GM18508 (cell line): ENCODE measurements at regions not wholly inside any gene's neighbourhood (a gene's known extent, or its start where the extent isn't known, plus 50 kb on each side); places are given as distances from the start of the nearest gene placed in this dataset.

Experiments
- ATAC-seq: cut with Tn5 transposase; IDR thresholded peaks from one replicate; pipeline ENCODE4 v1.9.1; 2021; ENCODE audit warnings: moderate number of reproducible peaks; ENCODE audit not compliant: insufficient read depth, unreplicated experiment

GRCh38 chr16:65634833-65635232 is 513.0 kb upstream of the CDH11 start:
- no peak for ATAC-seq

DNA sequence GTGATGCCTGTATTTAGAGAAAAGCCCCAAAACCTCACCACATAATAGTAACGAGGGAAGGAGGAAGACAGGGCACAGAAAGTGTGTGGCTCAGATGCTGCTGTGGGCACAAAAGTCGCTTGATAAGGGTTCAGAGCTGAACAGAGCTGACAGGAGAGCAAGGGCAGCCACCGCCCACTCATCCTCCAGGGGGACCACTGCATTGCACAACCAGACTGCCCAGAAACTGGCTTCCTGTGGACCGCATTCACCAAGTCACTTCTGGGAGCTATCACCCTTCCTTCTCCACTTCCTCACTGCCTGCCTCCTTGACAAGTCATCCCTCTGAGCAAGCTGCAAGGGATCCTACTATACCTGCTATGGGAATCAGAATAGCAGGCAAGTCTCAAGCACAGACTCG is 512.4 kb upstream of the CDH11 start:
- ATAC-seq: no peak

DNA sequence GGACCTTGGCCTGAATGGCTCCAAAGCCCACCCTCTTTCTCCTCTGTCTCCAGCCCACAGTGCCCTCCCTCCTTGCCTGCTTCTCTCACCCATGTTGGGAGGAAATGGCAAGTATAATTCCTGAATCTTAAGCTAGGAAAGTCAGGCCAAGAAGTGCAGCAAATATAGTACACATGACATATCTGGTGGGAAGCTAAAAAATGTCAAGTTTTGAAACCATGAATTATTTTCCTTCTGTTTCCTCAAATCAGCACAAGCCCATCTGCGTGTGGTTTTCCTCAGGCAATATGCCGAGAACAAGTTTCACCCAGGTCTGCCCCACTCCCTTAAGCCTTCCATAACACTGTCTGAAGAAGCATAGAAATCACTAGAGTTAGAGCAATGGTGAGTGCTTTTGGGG is 502.8 kb upstream of the CDH11 start:
- no peak for ATAC-seq

GRCh38 chr16:65624229-65624628 is 502.4 kb upstream of the CDH11 start:
- ATAC-seq: no peak

DNA sequence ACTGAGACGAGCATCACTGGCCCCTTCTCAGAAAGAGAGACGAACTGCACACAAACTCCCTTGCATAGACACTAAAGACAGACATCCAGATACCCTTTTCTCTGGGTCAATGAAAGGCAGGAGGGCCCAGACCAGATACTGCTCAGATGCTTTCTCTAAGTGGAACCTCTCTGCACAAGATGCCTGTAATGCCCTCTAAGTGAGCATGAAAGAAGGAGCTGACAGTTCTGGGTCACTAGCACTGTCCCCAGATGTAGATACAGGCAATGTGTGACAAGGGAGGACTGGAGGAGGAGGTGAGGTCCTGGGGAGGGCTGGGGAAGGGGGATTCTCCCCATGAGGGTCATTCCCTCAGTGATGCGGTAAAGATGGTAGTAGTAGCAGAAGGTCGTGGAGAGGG is 501.0 kb upstream of the CDH11 start:
- no peak for ATAC-seq

DNA sequence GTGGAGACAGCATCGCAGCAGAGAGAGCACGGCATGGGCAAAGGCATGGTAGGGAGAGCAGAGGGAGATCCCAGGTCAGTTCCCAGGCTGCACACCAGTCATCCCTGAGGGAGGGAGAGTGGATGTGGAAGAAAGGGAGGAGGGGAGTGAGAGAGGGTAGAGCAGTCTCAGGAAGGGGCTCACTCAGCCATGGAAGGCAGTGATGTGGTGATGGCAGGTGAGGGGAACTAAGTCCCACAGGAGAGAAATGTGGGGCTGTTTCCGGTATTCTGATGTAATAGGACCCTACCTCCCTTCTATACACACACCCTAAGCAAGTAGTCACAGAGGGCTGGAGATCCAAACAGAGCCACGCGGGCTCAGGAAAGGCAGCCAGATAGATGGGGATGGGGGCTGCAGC is 500.3 kb upstream of the CDH11 start:
- no peak for ATAC-seq

- no peak for ATAC-seq
Observed at GRCh38 chr16:65621640-65622039, 499.8 kb upstream of the CDH11 start.

DNA sequence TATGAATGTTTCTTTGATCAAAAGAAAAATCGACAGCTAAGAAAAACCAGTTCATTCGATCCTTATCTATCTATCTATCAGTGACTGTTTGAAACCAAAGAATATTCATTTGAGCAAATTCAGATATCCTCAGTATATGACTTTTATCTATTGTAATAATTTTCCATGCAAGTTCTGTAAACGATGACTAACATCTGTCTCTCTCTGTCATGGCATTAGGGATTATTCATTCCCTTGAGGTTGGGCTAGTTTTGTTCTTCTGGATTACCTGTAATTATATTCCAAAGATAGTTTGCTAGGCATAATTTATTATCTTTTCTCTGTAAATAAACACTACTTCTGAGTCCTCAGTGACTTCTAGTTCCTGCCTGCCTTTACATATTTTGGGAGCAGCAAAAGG is 497.7 kb upstream of the CDH11 start:
- no peak for ATAC-seq

GRCh38 chr16:65618931-65619330 is 497.1 kb upstream of the CDH11 start:
- no peak for ATAC-seq

- ATAC-seq: no peak
Observed at GRCh38 chr16:65618333-65618732, 496.5 kb upstream of the CDH11 start.

DNA sequence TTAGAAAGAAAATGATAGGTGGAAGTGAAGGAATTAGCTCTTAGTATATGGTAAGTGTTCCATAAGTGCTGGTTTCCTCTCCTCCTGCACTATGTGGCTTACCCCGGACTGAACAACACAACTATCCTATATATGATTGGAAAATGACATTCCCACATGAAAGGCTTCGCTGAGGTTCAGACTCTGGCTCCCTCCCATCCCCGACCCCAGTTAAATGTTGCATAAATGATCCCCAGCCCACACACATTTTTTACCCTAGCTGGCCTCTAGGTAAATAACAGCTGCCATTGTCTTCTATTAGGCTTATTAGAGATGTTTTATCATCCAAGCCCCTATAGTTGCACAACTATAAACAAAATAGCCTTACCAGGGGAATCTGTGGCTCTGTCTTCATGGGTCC is 495.6 kb upstream of the CDH11 start:
- ATAC-seq: no peak

DNA sequence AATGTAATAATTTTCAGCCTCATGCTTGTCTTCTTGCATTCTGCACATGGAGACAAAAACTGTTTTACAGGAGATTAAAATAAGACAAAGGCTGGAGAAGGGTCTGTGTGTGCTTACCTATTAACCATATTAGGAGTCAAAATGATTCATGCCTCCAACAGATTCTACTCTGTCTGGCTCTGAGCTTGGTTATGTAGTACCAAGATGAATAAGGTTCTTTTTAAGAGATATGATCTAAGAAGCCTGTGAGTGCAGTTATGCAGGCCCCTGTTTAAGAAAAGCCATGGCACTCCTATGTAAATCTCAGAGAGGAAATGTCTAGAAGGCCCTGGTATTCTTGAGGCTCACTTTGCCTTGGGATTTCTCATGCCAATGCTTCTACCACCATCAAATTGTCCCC is 486.6 kb upstream of the CDH11 start:
- no peak for ATAC-seq

DNA sequence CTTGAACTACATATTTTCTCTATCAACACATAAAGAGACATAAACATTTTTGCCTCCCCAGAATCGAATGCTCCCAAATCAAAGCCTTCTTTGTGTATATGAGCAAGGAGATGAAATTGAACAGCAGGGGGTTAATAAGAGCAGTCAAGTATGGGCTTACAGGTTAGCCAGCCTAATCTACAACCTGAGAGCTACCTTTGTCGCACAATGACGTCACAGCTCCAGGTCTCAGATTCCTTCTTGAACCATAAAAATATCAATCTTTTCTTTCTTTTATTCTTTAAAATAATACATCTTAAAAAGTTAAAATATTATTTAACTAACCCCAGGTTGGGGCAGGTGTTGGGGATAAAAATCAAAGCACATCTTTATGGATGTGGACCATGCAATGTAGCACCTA is 482.9 kb upstream of the CDH11 start:
- no peak for ATAC-seq

- ATAC-seq: no peak
Observed at GRCh38 chr16:65601781-65602180, 479.9 kb upstream of the CDH11 start.

DNA sequence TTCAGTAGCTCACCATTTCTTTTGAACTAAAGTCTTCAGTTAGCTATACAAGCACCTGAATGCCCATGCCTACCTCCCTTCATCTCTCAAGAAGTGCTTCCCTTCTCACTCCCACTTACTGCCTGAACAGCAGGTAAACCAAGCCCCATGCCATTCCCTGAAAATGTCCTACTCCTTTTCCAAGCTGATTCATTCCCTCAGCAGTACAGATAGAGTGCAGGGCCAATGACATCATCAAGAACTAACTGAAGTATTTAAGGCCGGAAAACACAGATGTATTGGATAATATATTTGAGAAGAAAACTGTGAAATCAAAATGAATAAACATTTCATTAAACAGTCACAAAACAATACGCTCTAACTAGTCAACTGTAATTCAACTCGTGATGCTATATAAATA is 478.8 kb upstream of the CDH11 start:
- no peak for ATAC-seq

DNA sequence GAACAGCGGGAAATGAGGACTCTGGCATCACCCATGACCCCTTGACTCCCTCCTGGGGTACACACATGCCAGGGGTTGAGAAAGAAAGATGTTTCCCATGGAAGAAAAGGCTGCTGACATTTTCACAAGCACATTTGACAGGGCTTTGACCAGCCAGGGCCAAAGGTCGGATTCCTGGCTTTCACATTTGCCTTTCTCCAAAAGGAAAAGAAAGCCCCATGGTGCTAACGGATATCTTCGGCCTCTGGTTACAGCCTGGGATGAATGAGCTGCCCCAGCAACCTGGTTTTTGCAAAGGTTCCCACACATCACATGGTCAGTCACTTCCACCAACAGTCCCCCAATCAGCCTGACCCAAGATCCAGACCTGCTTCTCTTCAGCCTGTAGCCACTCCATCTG is 478.2 kb upstream of the CDH11 start:
- no peak for ATAC-seq

- ATAC-seq: no peak
Observed at GRCh38 chr16:65598621-65599020, 476.8 kb upstream of the CDH11 start.

DNA sequence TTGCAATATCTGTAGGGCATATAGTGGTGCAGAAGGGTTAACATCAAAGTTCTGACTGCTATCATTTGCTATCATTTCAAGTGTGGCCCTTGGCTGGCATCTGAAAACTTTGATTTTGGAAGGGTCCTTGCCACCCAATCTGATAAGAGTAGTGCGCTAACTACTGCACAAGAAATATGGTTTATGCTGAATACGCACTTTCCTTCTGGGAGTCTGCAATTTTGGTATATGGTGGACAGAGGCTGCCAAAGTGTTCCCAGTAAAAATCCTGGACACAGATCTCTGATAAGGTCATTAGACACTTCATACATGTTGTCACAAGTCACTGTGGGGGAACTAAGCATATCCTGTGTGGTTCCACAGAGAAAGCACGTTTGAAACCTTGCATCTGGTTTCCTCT is 461.6 kb upstream of the CDH11 start:
- no peak for ATAC-seq

DNA sequence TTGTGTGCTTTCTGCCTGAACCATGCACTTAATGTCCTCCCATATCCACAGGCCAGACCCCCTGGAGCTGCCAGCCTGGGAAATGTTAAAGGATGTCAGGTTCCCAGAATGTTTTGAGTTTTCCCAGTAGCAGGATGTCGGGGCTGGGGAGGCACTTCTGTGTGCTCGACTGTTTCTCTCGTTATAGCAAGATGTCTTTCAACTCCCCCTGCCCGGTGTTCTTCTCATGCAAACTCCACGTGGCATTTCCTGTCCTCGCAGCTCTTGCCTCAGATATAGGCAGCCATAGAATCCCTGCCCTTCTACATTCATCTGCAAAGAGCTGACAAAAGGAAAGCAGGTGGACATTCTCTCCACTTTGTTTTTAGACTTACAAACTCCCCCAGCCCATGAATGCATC is 457.2 kb upstream of the CDH11 start:
- no peak for ATAC-seq

DNA sequence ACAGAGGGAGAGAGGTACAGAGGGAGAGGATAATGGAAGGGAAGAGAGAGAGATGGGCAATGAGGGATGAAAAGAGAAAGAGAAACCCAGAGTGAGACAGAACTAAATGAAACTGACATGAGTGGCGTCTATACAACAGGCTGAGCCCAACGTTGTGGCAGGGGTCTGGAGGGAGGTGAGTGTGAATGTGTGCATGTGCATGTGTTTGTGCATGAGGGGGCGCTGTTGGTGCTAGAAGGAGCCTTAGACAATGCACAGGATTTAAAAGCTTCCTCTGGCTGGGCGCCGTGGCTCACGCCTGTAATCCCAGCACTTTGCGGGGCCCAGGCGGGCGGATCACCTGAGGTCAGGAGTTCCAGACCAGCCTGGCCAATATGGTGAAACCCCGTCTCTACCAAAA is 454.8 kb upstream of the CDH11 start:
- ATAC-seq: no peak

GRCh38 chr16:65576139-65576538 is 454.3 kb upstream of the CDH11 start:
- ATAC-seq: no peak

- ATAC-seq: no peak
Observed at GRCh38 chr16:65574326-65574966, 452.6 kb upstream of the CDH11 start.

DNA sequence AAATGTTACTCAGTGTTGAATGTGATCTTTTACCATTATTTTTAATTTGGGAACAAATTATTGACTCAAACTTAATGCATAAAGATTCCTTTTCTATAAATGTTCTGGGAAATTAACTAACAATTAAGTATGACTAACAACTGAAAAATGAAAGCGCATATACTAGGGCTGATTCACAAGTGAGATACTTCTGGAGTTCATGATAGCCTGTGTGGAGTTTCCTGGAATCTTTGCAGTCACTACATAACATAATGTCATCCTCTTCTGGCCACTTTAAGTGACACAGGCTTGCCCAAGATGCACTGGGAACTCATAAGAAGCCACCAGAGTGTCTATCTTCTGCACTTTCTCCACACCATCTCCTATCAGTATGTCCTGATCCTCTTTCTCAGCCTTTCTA is 450.3 kb upstream of the CDH11 start:
- ATAC-seq: no peak
